SH-SY5Y (cell line): ENCODE measurements at regions not wholly inside any gene's neighbourhood (a gene's known extent, or its start where the extent isn't known, plus 50 kb on each side); places are given as distances from the start of the nearest gene placed in this dataset.

Experiments
- GATA2 ChIP-seq: IDR thresholded peaks from 2 replicates; pipeline ENCODE4 v1.6.1; 2011; ENCODE audit warnings: mild to moderate bottlenecking, low read depth, low read length
- GATA3 ChIP-seq: IDR thresholded peaks from 2 replicates; pipeline ENCODE4 v1.6.1; 2011; ENCODE audit warnings: low read depth, mild to moderate bottlenecking, low read length, moderate library complexity

- TF ChIP-seq GATA2 (no peak), GATA3 (no peak)
Measured at GRCh38 chr5:164832516-164832915, 1327.1 kb downstream of the MAT2B start.
